B cell (primary cell): ENCODE measurements at regions not wholly inside any gene's neighbourhood (a gene's known extent, or its start where the extent isn't known, plus 50 kb on each side); places are given as distances from the start of the nearest gene placed in this dataset.

Experiments used
- ATAC-seq: fragments of 200-7000 bp; cut with Tn5 transposase; one replicate; pipeline ENCODE4 v1.10.0; 2021; ENCODE audit warnings: low read depth, mild to moderate bottlenecking, moderate number of reproducible peaks, moderate library complexity
- CTCF ChIA-PET: fragments of 350-600 bp; sonication (Branson Sonifier 250); formaldehyde crosslinking; loops from one replicate; lab custom pipeline; 2021; ENCODE audit warnings: antibody characterized with exemption, inconsistent platforms; lab: Charles Lee
- POLR2A ChIA-PET: fragments of 350-600 bp; sonication (Branson Sonifier 250); formaldehyde crosslinking; loops from one replicate; lab custom pipeline; 2021; ENCODE audit warnings: antibody characterized with exemption; lab: Charles Lee
- DNase-seq: peaks from one replicate; pipeline ENCODE4 v3.0.0; 2013
- H2AFZ ChIP-seq: 2 replicates; pipeline ENCODE4 v1.6.1; 2012; ENCODE audit warnings: mild to moderate bottlenecking, low read depth, low read length; ENCODE audit not compliant: insufficient read depth, poor library complexity, severe bottlenecking
- H3K27ac ChIP-seq, 2 donors: 1 replicate in 1 of 2; 2 replicates in 1 of 2; pipeline ENCODE4 v1.5.1; 2012 to 2013; ENCODE audit warnings: low read length in 2 of 2, mild to moderate bottlenecking in 2 of 2, moderate library complexity in 1 of 2
- H3K27me3 ChIP-seq, 4 experiments: fragments of 200-600 bp in 1 of 4; sonication (generic) in 1 of 4; replicated peaks in 1 of 4; 1 replicate in 2 of 4; 2 replicates in 2 of 4; pipeline versions ENCODE4 v1.6.1 to v1.7.0; 2013 to 2016; ENCODE audit warnings: low read length in 3 of 4, mild to moderate bottlenecking in 2 of 4, mixed read lengths in 1 of 4, moderate library complexity in 1 of 4; ENCODE audit not compliant: insufficient read depth in 4 of 4, control insufficient read depth in 3 of 4; ENCODE audit errors: control extremely low read depth in 1 of 4
- H3K36me3 ChIP-seq, 2 experiments: replicated peaks in 1 of 2; 1 replicate in 1 of 2; 2 replicates in 1 of 2; pipeline versions ENCODE4 v1.6.1 to v1.7.1; 2013; ENCODE audit warnings: low read length in 1 of 2; ENCODE audit not compliant: insufficient read depth in 2 of 2, control insufficient read depth in 1 of 2; ENCODE audit errors: control extremely low read depth in 1 of 2, extremely low read depth in 1 of 2
- H3K4me1 ChIP-seq, 2 donors: fragments of 200-600 bp in 1 of 2; sonication (generic) in 1 of 2; 1 replicate in 1 of 2; 2 replicates in 1 of 2; pipeline versions ENCODE4 v1.5.1 to v1.6.1; 2013 to 2017; ENCODE audit warnings: low read length in 2 of 2; ENCODE audit not compliant: control insufficient read depth in 2 of 2, insufficient read depth in 2 of 2
- H3K4me2 ChIP-seq: replicated peaks from 2 replicates; pipeline ENCODE3; 2012; ENCODE audit warnings: mild to moderate bottlenecking, low read depth, low read length; ENCODE audit not compliant: poor library complexity, severe bottlenecking
- H3K4me3 ChIP-seq, 5 experiments: fragments of 200-600 bp in 1 of 5; sonication (generic) in 1 of 5; 1 replicate in 3 of 5; 2 replicates in 2 of 5; pipeline versions ENCODE4 v1.5.1 to v1.7.0; 2011 to 2016; ENCODE audit warnings: low read length in 4 of 5, mild to moderate bottlenecking in 4 of 5, low read depth in 2 of 5, control low read depth in 1 of 5, moderate library complexity in 1 of 5; ENCODE audit not compliant: insufficient read depth in 1 of 5; ENCODE audit errors: control extremely low read depth in 1 of 5, extremely low read depth in 1 of 5
- H3K79me2 ChIP-seq: fragments of 200-600 bp; sonication (generic); one replicate; pipeline ENCODE4 v1.6.0; 2016; ENCODE audit warnings: low read length; ENCODE audit not compliant: control insufficient read depth, insufficient read depth
- H3K9ac ChIP-seq: fragments of 200-600 bp; sonication (generic); 2 replicates; pipeline ENCODE4 v1.6.1; 2017; ENCODE audit warnings: mild to moderate bottlenecking, low read length, moderate library complexity
- H3K9me3 ChIP-seq, 3 donors: one replicate each; pipeline versions ENCODE4 v1.6.1 to v1.7.1; 2013; ENCODE audit warnings: low read length in 2 of 3; ENCODE audit not compliant: control insufficient read depth in 2 of 3, insufficient read depth in 1 of 3; ENCODE audit errors: control extremely low read depth in 1 of 3
- H4K20me1 ChIP-seq: 2 replicates; pipeline ENCODE4 v1.6.0; 2012; ENCODE audit warnings: mild to moderate bottlenecking, low read length; ENCODE audit not compliant: insufficient read depth, control insufficient read depth, poor library complexity, severe bottlenecking
- H3K27ac Mint-ChIP-seq: one replicate; pipeline ENCODE4 v1.8.0; 2021; ENCODE audit warnings: mixed read lengths
- H3K27me3 Mint-ChIP-seq: one replicate; pipeline ENCODE4 v1.8.0; 2021; ENCODE audit warnings: mixed read lengths
- H3K4me1 Mint-ChIP-seq: one replicate; pipeline ENCODE4 v1.8.0; 2021; ENCODE audit warnings: mixed read lengths
- H3K4me3 Mint-ChIP-seq: one replicate; pipeline ENCODE4 v1.8.0; 2021; ENCODE audit warnings: mixed read lengths
- H3K9me3 Mint-ChIP-seq: one replicate; pipeline ENCODE4 v1.8.0; 2022; ENCODE audit warnings: mixed read lengths; ENCODE audit not compliant: insufficient read depth
- EZH2 ChIP-seq: IDR thresholded peaks from 2 replicates; pipeline ENCODE4 v1.6.1; 2012; ENCODE audit warnings: borderline replicate concordance, low read depth, mild to moderate bottlenecking, moderate library complexity, low read length; ENCODE audit not compliant: insufficient read depth, poor library complexity, severe bottlenecking
- WGBS: methylation state at CpG from one replicate; pipeline ENCODE4 v1.1.5; 2013; ENCODE audit warnings: missing lambda C conversion rate; ENCODE audit not compliant: insufficient coverage; 5-methylcytosine and 5-hydroxymethylcytosine counted together
- intact Hi-C: fragments of 100-400 bp; cut with micrococcal nuclease; formaldehyde crosslinking; loops from one replicate; pipeline ENCODE4 v1.10.0; 2022
- TF ChIP-seq, protein P1 (sequence below): fragments of 200-600 bp; IDR thresholded peaks from one replicate; pipeline ENCODE4 v1.8.0; 2022; ENCODE audit warnings: antibody characterized with exemption, mild to moderate bottlenecking

DNA sequence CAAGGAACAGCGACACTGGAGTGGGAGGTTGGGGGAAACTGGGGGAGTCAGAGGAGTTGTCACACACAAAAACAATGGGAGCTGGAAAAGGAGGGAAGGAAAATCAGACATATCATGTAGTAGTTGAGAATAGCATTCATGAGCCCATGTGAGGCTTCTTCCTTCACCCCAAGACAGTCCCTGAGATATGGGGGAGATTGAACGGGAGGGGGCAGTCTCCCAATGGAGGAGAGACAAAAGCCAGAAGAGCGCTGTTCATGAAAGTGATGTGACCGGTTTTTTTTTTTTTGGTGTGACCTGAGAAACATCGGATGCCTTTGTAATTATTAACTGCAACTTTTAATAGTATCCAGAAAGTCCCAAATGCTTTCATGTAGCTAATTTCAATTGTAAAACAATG, 631.8 kb upstream of the KLF12 start:
- no peak for ATAC-seq
- intact Hi-C loops = no loop called here

DNA sequence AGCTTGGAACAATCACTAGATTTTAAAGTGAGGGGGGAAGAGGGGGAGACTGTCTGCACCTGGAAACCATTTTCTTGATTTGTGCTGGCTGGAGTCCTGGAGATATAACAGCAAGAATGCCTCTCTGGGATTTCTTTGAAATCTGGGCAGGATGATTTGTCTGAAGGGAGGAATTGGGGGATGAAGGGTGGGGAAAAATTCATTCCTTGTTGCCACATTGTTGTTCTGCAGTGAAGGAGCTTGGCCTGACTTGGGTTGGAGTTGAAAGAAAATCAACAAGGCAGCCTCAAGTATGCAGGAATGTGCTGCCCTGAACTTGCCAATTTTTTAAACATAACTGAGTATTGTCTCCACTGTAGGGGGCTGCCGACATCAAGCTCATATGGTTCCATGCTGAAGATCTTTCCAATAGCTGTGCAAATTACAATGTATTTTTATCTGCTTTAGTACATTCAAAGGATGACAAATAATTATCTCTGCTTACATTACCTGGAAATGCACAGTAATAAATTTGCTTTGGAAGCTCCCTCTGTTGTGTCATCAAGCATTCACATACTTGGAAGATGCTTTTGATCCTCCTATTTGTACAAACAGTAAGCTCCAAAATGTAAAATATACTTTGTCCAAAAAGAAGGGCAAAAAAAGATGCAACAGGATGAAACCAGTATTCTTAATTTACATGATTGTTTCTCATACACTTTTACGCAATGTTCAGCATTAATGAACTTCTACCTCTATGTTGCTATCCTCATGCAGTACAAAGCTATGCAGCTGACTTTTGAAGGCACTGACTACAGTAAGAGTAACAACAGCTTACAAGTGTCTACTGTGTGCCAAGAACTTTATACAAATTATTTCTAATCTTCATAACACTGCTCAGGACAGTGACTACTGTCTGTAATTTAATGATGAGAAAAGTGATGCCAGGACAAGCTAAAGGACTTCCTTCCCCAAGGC, 627.9 kb upstream of the KLF12 start:
- no peak overlapping the region for H3K27ac ChIP-seq
- DNase-seq (no peak), ATAC-seq (no peak)
- Mint-ChIP-seq H3K27me3 (no peaks in the 10 kb centered on the region), H3K4me3 (no peak overlapping the region), H3K4me1 (no peaks in the 10 kb centered on the region), H3K9me3 (no peaks in the 10 kb centered on the region), H3K27ac (no peak overlapping the region)
- no peaks in the 10 kb centered on the region for H3K27me3 ChIP-seq
- CTCF ChIA-PET = no interaction called here
- H3K4me2 ChIP-seq = no peak overlapping the region
- no peak overlapping the region for H2AFZ ChIP-seq
- no peaks in the 10 kb centered on the region for H4K20me1 ChIP-seq
- H3K9me3 ChIP-seq = no peaks in the 10 kb centered on the region
- H3K79me2 ChIP-seq = no peaks in the 10 kb centered on the region
- no peak overlapping the region for H3K9ac ChIP-seq
- no peaks in the 10 kb centered on the region for H3K36me3 ChIP-seq
- no peak overlapping the region for H3K4me3 ChIP-seq
- 100% methylated on average over 1 of the region's 2 CpGs for WGBS
- POLR2A ChIA-PET = no interaction called here
- intact Hi-C loops = no loop called here
- no peak for TF ChIP-seq EZH2
- TF ChIP-seq, protein P1, sequence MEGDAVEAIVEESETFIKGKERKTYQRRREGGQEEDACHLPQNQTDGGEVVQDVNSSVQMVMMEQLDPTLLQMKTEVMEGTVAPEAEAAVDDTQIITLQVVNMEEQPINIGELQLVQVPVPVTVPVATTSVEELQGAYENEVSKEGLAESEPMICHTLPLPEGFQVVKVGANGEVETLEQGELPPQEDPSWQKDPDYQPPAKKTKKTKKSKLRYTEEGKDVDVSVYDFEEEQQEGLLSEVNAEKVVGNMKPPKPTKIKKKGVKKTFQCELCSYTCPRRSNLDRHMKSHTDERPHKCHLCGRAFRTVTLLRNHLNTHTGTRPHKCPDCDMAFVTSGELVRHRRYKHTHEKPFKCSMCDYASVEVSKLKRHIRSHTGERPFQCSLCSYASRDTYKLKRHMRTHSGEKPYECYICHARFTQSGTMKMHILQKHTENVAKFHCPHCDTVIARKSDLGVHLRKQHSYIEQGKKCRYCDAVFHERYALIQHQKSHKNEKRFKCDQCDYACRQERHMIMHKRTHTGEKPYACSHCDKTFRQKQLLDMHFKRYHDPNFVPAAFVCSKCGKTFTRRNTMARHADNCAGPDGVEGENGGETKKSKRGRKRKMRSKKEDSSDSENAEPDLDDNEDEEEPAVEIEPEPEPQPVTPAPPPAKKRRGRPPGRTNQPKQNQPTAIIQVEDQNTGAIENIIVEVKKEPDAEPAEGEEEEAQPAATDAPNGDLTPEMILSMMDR = no peak
- H3K4me1 ChIP-seq = no peaks in the 10 kb centered on the region

More for the DNA sequence above, 631.8 kb upstream of the KLF12 start:
- Mint-ChIP-seq H3K4me3 (no peak overlapping the region), H3K9me3 (no peaks in the 10 kb centered on the region), H3K4me1 (no peaks in the 10 kb centered on the region), H3K27ac (no peak overlapping the region), H3K27me3 (no peaks in the 10 kb centered on the region)
- Histone ChIP-seq H3K9ac (no peak overlapping the region), H4K20me1 (no peaks in the 10 kb centered on the region), H3K36me3 (no peaks in the 10 kb centered on the region), H3K4me2 (no peak overlapping the region), H3K79me2 (no peaks in the 10 kb centered on the region), H3K27me3 (no peaks in the 10 kb centered on the region), H3K9me3 (no peaks in the 10 kb centered on the region), H3K27ac (no peak overlapping the region), H3K4me3 (no peak overlapping the region), H3K4me1 (no peaks in the 10 kb centered on the region), H2AFZ (no peak overlapping the region)
- POLR2A ChIA-PET = no interaction called here
- no CpG with 5 or more reads among the region's 5 CpGs for WGBS
- CTCF ChIA-PET = interaction anchor here (0.7 kb wide), 1 partner anchor 1658 kb away, joined by 3 read pairs; no protein-coding TSS in a partner anchor
- TF ChIP-seq, protein P1 = no peak
- TF ChIP-seq EZH2 = no peak
- DNase-seq = no peak
